Body of pancreas (tissue), 4 donors: ENCODE measurements at regions not wholly inside any gene's neighbourhood (a gene's known extent, or its start where the extent isn't known, plus 50 kb on each side); places are given as distances from the start of the nearest gene placed in this dataset.

Source experiments
- POLR2A ChIP-seq, 3 donors: fragments of 450-650 bp; IDR thresholded peaks; one replicate each; pipeline ENCODE4 v1.6.1; 2016; ENCODE audit warnings: antibody characterized with exemption in 3 of 3, mild to moderate bottlenecking in 2 of 3
- TF ChIP-seq, protein P1 (sequence below), 7 experiments: fragments of 450-650 bp in 4 of 7; fragments of 200-600 bp in 3 of 7; sonication (generic) in 3 of 7; IDR thresholded peaks; one replicate each; pipeline ENCODE4 v1.5.1; 2016 to 2019; ENCODE audit warnings: antibody characterized with exemption in 7 of 7

DNA sequence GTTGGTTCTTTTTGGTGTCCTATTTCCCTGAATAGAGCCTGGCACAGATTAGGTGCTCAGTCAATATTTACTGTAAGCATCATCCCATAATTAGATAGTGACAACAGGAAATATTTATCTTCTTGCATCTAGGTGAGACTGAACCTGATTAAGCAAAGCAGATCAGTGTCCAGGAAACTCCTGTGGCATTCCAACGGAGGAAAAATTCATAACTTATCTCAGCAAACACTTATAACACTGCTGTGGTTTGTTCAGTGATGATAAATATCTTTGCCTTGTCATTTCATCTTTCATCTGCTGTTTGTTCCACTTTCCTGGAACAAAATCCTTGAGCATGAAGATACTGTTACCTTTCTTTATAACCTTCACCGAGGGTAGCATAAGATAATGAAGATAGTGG is 1160.3 kb upstream of the AUTS2 start:
- TF ChIP-seq POLR2A (IDR thresholded peaks at IDR 0.05), result no peak
- TF ChIP-seq, protein P1, sequence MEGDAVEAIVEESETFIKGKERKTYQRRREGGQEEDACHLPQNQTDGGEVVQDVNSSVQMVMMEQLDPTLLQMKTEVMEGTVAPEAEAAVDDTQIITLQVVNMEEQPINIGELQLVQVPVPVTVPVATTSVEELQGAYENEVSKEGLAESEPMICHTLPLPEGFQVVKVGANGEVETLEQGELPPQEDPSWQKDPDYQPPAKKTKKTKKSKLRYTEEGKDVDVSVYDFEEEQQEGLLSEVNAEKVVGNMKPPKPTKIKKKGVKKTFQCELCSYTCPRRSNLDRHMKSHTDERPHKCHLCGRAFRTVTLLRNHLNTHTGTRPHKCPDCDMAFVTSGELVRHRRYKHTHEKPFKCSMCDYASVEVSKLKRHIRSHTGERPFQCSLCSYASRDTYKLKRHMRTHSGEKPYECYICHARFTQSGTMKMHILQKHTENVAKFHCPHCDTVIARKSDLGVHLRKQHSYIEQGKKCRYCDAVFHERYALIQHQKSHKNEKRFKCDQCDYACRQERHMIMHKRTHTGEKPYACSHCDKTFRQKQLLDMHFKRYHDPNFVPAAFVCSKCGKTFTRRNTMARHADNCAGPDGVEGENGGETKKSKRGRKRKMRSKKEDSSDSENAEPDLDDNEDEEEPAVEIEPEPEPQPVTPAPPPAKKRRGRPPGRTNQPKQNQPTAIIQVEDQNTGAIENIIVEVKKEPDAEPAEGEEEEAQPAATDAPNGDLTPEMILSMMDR (IDR thresholded peaks at IDR 0.05), result no peak
